ENCODE measurements at regions not wholly inside any gene's neighbourhood (a gene's known extent, or its start where the extent isn't known, plus 50 kb on each side); places are given as distances from the start of the nearest gene placed in this dataset.
"Not testable (repeated sequence)": the region's sequence is repeated elsewhere in the genome, so short reads cannot be mapped to it uniquely, and the experiment has no call there.

- TF ChIP-seq CTCF, POLR2A (IDR thresholded peaks at IDR 0.05): not testable (repeated sequence)
Measured at GRCh38 chr11:93043186-93043585, 73.7 kb downstream of the MTNR1B start.
